ENCODE measurements at regions not wholly inside any gene's neighbourhood (a gene's known extent, or its start where the extent isn't known, plus 50 kb on each side); places are given as distances from the start of the nearest gene placed in this dataset.

GRCh38 chr15:69643476-69643875, 190.9 kb downstream of the RPLP1 start:
- TF ChIP-seq POLR2A (IDR thresholded peaks at IDR 0.05): no peak
- TF ChIP-seq, protein P1, sequence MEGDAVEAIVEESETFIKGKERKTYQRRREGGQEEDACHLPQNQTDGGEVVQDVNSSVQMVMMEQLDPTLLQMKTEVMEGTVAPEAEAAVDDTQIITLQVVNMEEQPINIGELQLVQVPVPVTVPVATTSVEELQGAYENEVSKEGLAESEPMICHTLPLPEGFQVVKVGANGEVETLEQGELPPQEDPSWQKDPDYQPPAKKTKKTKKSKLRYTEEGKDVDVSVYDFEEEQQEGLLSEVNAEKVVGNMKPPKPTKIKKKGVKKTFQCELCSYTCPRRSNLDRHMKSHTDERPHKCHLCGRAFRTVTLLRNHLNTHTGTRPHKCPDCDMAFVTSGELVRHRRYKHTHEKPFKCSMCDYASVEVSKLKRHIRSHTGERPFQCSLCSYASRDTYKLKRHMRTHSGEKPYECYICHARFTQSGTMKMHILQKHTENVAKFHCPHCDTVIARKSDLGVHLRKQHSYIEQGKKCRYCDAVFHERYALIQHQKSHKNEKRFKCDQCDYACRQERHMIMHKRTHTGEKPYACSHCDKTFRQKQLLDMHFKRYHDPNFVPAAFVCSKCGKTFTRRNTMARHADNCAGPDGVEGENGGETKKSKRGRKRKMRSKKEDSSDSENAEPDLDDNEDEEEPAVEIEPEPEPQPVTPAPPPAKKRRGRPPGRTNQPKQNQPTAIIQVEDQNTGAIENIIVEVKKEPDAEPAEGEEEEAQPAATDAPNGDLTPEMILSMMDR (IDR thresholded peaks at IDR 0.05): no peak
- TF ChIP-seq EP300 (IDR thresholded peaks at IDR 0.05): no peak
